HepG2 (cell line): ENCODE measurements at regions not wholly inside any gene's neighbourhood (a gene's known extent, or its start where the extent isn't known, plus 50 kb on each side); places are given as distances from the start of the nearest gene placed in this dataset.

ENCODE experiments used
- ATAC-seq: fragments of 200-7000 bp; cut with Tn5 transposase; 3 replicates; pipeline ENCODE4 v1.9.1; 2020; ENCODE audit warnings: mild to moderate bottlenecking, moderate library complexity
- BruUV-seq: library from RNA; stranded (reverse); fragments of 400-500 nt; replicated peaks from 2 replicates; lab custom pipeline; 2021; lab: Mats Ljungman, UMichigan
- CTCF ChIA-PET: fragments of 300-600 bp; formaldehyde crosslinking; extraction: SDS; loops from one replicate; lab custom pipeline; 2021; ENCODE audit warnings: low total read pairs, inconsistent platforms, low intra/inter-chr PET ratio; lab: Yijun Ruan, JAX
- POLR2A ChIA-PET: fragments of 350-600 bp; sonication (Branson Sonifier 250); formaldehyde crosslinking; loops from one replicate; lab custom pipeline; 2020; ENCODE audit warnings: antibody characterized with exemption, inconsistent platforms; lab: Yijun Ruan, JAX
- DNase-seq: peaks from one replicate; pipeline ENCODE4 v3.0.0-alpha.2; 2015; ENCODE audit warnings: low spot score
- FAIRE-seq: peaks from 3 replicates; lab custom pipeline; 2011; peaks lifted over from hg19 to GRCh38; lab: Jason Lieb, UNC
- H2AFZ ChIP-seq: one replicate; pipeline ENCODE4 v1.6.1; 2011; ENCODE audit warnings: low read length, inconsistent platforms
- H3K27ac ChIP-seq: fragments of 300-600 bp; 3 replicates; pipeline ENCODE4 v1.8.0; 2011; ENCODE audit warnings: mixed run types, mild to moderate bottlenecking, mixed read lengths, low read length, inconsistent platforms; ENCODE audit not compliant: insufficient read depth; ENCODE audit errors: extremely low read length
- H3K27me3 ChIP-seq, 2 experiments: fragments of 200-600 bp in 1 of 2; 2 replicates in 1 of 2; 3 replicates in 1 of 2; pipeline versions ENCODE4 v1.6.0 to v1.8.0; 2011; ENCODE audit warnings: low read length in 2 of 2, mild to moderate bottlenecking in 2 of 2, moderate library complexity in 2 of 2, inconsistent platforms in 1 of 2; ENCODE audit not compliant: insufficient read depth in 2 of 2, control insufficient read depth in 1 of 2
- H3K36me3 ChIP-seq, 2 experiments: fragments of 200-600 bp in 1 of 2; replicated peaks in 1 of 2; 2 replicates in 1 of 2; 3 replicates in 1 of 2; pipeline versions ENCODE4 v1.5.1 to v1.8.0; 2011; ENCODE audit warnings: low read length in 2 of 2, inconsistent platforms in 1 of 2; ENCODE audit not compliant: insufficient read depth in 2 of 2, control insufficient read depth in 1 of 2
- H3K4me1 ChIP-seq: 2 replicates; pipeline ENCODE4 v1.5.1; 2012; ENCODE audit warnings: low read length, inconsistent platforms; ENCODE audit not compliant: insufficient read depth
- H3K4me2 ChIP-seq: 2 replicates; pipeline ENCODE4 v1.6.0; 2011; ENCODE audit warnings: low read depth, low read length, inconsistent platforms
- H3K4me3 ChIP-seq, 3 experiments: fragments of 200-600 bp in 1 of 3; sonication (generic), shearing (Covaris generic) in 1 of 3; replicated peaks in 1 of 3; 2 replicates each; pipeline ENCODE4 v1.5.1; 2011 to 2016; ENCODE audit warnings: low read length in 3 of 3, inconsistent platforms in 2 of 3, low read depth in 2 of 3, mild to moderate bottlenecking in 2 of 3, control low read depth in 1 of 3, mixed read lengths in 1 of 3; ENCODE audit not compliant: insufficient read depth in 1 of 3
- H3K79me2 ChIP-seq: one replicate; pipeline ENCODE4 v1.6.1; 2011; ENCODE audit warnings: low read length, inconsistent platforms; ENCODE audit not compliant: insufficient read depth
- H3K9ac ChIP-seq: 2 replicates; pipeline ENCODE4 v1.6.0; 2011; ENCODE audit warnings: mild to moderate bottlenecking, low read depth, low read length, inconsistent platforms; ENCODE audit not compliant: insufficient read depth
- H3K9me3 ChIP-seq: 2 replicates; pipeline ENCODE4 v1.5.1; 2012; ENCODE audit warnings: mild to moderate bottlenecking, low read length
- H4K20me1 ChIP-seq: 2 replicates; pipeline ENCODE4 v1.6.0; 2011; ENCODE audit warnings: inconsistent platforms, mild to moderate bottlenecking, low read length, moderate library complexity; ENCODE audit not compliant: insufficient read depth
- IRF1 ChIP-seq: sonication (generic); formaldehyde crosslinking; IDR thresholded peaks from 2 replicates; pipeline ENCODE4 v1.4.0; 2020; ENCODE audit warnings: low read depth, mild to moderate bottlenecking, missing genetic modification reagents
- JUN ChIP-seq: sonication (generic); formaldehyde crosslinking; IDR thresholded peaks from 2 replicates; pipeline ENCODE4 v1.4.0; 2020; ENCODE audit warnings: mild to moderate bottlenecking, missing genetic modification reagents
- KIAA2018 ChIP-seq: sonication (generic); formaldehyde crosslinking; IDR thresholded peaks from 2 replicates; pipeline ENCODE4 v1.5.0; 2020; ENCODE audit warnings: mild to moderate bottlenecking, missing genetic modification reagents, borderline replicate concordance
- MAFK ChIP-seq, 2 experiments: IDR thresholded peaks in 1 of 2; conservative IDR thresholded peaks in 1 of 2; 2 replicates each; pipeline ENCODE4 v1.6.1; 2011; ENCODE audit warnings: improper control_type of control experiment in 2 of 2, low read length in 2 of 2
- NFE2L2 ChIP-seq: fragments of 150-350 bp; IDR thresholded peaks from 2 replicates; pipeline ENCODE4 v1.6.1; 2014; ENCODE audit warnings: low read length
- RFXAP ChIP-seq: sonication (generic); formaldehyde crosslinking; IDR thresholded peaks from 2 replicates; pipeline ENCODE4 v1.4.0; 2020; ENCODE audit warnings: missing genetic modification reagents, borderline replicate concordance
- STAT5B ChIP-seq: sonication (generic); formaldehyde crosslinking; IDR thresholded peaks from 2 replicates; pipeline ENCODE4 v1.4.0; 2020; ENCODE audit warnings: missing genetic modification reagents
- TOE1 ChIP-seq: sonication (generic); formaldehyde crosslinking; IDR thresholded peaks from 2 replicates; pipeline ENCODE4 v1.4.0; 2020; ENCODE audit warnings: mild to moderate bottlenecking, missing genetic modification reagents
- ZMYM2 ChIP-seq: sonication (generic); formaldehyde crosslinking; IDR thresholded peaks from 2 replicates; pipeline ENCODE4 v1.8.0; 2022; ENCODE audit warnings: mild to moderate bottlenecking, missing genetic modification reagents
- ZNF207 ChIP-seq: fragments of 450-650 bp; IDR thresholded peaks from 2 replicates; pipeline ENCODE4 v1.6.1; 2016; ENCODE audit warnings: antibody characterized with exemption, borderline replicate concordance
- ZNF230 ChIP-seq: sonication (generic); formaldehyde crosslinking; IDR thresholded peaks from 2 replicates; pipeline ENCODE4 v1.4.0; 2020; ENCODE audit warnings: mild to moderate bottlenecking, missing genetic modification reagents
- ZNF589 ChIP-seq: sonication (generic); formaldehyde crosslinking; conservative IDR thresholded peaks from 2 replicates; pipeline ENCODE4 v1.8.0; 2022; ENCODE audit warnings: mild to moderate bottlenecking, moderate library complexity, missing genetic modification reagents
- ZSCAN21 ChIP-seq: sonication (generic); formaldehyde crosslinking; IDR thresholded peaks from 2 replicates; pipeline ENCODE4 v1.8.0; 2022; ENCODE audit warnings: mild to moderate bottlenecking, missing genetic modification reagents, moderate library complexity, borderline replicate concordance
- WGBS: methylation state at CpG from one replicate; pipeline ENCODE4 v1.1.6; 2017; ENCODE audit warnings: low lambda C conversion rate; 5-methylcytosine and 5-hydroxymethylcytosine counted together
- in situ Hi-C: cut with HindIII; loops from 2 replicates; pipeline ENCODE4 v1.10.0; 2017; ENCODE audit warnings: low pct_unique_long_range_greater_than_20kb; ENCODE audit not compliant: extremely low pct_ligation_motif_present
- intact Hi-C: fragments of 100-400 bp; cut with micrococcal nuclease; formaldehyde crosslinking; loops from one replicate; pipeline ENCODE4 v1.10.0; 2022; ENCODE audit not compliant: unreplicated experiment

- POLR2A ChIA-PET: no interaction called here
Measured at GRCh38 chr6:67224989-67225388, 1410.1 kb upstream of the ADGRB3 start.

DNA sequence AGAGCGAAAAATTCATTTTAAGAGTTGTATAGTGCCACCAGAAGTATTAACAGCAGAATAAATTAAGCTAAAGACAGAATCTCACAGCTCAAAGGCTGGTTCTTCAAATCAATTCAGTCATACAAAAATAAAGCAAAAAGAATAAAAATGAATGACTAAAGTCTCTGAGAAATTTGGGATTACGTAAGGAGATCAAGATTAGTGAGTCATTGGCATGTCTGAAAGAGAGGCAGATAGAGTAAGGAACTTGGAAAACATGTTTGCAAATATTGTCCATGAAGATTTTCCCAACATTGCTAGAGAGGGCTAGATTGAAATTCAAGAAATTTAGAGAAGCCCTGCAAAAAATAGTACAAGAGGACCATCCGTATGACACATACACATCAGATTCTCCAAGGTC is 1413.9 kb upstream of the ADGRB3 start:
- no peak overlapping the region for H3K4me3 ChIP-seq
- no peaks in the 10 kb centered on the region for H3K9me3 ChIP-seq
- BruUV-seq: no TSS peak
- H3K27me3 ChIP-seq: no peaks in the 10 kb centered on the region; a peak in 1 of 5 replicates
- ATAC-seq (no peak), DNase-seq (no peak), FAIRE-seq (no peak)
- WGBS: 19% methylated on average over 3 of the region's 3 CpGs
- no peak overlapping the region for H3K27ac ChIP-seq
- no peaks in the 10 kb centered on the region for H3K79me2 ChIP-seq
- in situ Hi-C loops: no loop called here
- ChIA-PET POLR2A (no interaction called here), CTCF (no interaction called here)
- H4K20me1 ChIP-seq: no peaks in the 10 kb centered on the region
- H3K36me3 ChIP-seq: no peaks in the 10 kb centered on the region
- intact Hi-C loops: no loop called here
- H3K4me2 ChIP-seq: no peak overlapping the region
- no peaks in the 10 kb centered on the region for H3K4me1 ChIP-seq
- no peak overlapping the region for H3K9ac ChIP-seq
- H2AFZ ChIP-seq: no peak overlapping the region
- TF ChIP-seq ZNF589 (CRISPR knock-in tag): no peak
- no peak for TF ChIP-seq KIAA2018
- no peak for TF ChIP-seq STAT5B (CRISPR knock-in tag)
- no peak for TF ChIP-seq TOE1 (CRISPR knock-in tag)
- TF ChIP-seq IRF1 (CRISPR knock-in tag): no peak
- no peak for TF ChIP-seq ZNF207
- no peak for TF ChIP-seq NFE2L2
- TF ChIP-seq ZMYM2 (CRISPR knock-in tag): no peak
- no peak for TF ChIP-seq JUN

More at GRCh38 chr6:67224989-67225388, 1410.1 kb upstream of the ADGRB3 start:
- intact Hi-C loops (loop anchor here (1.0 kb wide), 1 partner anchor 15 kb away; no protein-coding TSS in a partner anchor), in situ Hi-C loops (no loop called here)
- BruUV-seq: no TSS peak
- no peaks in the 10 kb centered on the region for H3K79me2 ChIP-seq
- H3K9ac ChIP-seq: no peak overlapping the region
- FAIRE-seq (no peak), DNase-seq (no peak)
- CTCF ChIA-PET: no interaction called here
- no peak overlapping the region for H3K4me2 ChIP-seq
- H3K4me3 ChIP-seq: no peak overlapping the region
- WGBS: 0% methylated on average over 1 of the region's 1 CpG
- H3K27me3 ChIP-seq: no peaks in the 10 kb centered on the region
- no peaks in the 10 kb centered on the region for H3K4me1 ChIP-seq
- H2AFZ ChIP-seq: no peak overlapping the region
- H3K27ac ChIP-seq: no peak overlapping the region
- no peaks in the 10 kb centered on the region for H4K20me1 ChIP-seq
- TF ChIP-seq RFXAP (no peak), ZSCAN21 (CRISPR knock-in tag) (no peak), ZNF230 (CRISPR knock-in tag) (no peak), MAFK (conservative IDR thresholded peaks at IDR 0.05 in 1 of 2, IDR thresholded peaks at IDR 0.05 in 1 of 2; ENCODE audit: low read length in 2 of 2) (peak; percentile 52 to 68)
- TF ChIP-seq, all 625 proteins: peak for 1
- Histone ChIP-seq H3K36me3 (no peaks in the 10 kb centered on the region), H3K9me3 (no peaks in the 10 kb centered on the region)
- no peak for ATAC-seq
